SU-DHL-6 (cell line): ENCODE measurements at regions not wholly inside any gene's neighbourhood (a gene's known extent, or its start where the extent isn't known, plus 50 kb on each side); places are given as distances from the start of the nearest gene placed in this dataset.

Experiments
- H2AFZ ChIP-seq: fragments of 200-600 bp; sonication (generic); 2 replicates; pipeline ENCODE4 v1.6.1; 2014; ENCODE audit warnings: low read depth, mild to moderate bottlenecking, moderate library complexity, mixed read lengths, antibody characterized with exemption, low read length; ENCODE audit not compliant: severe bottlenecking
- H3F3A ChIP-seq: fragments of 200-600 bp; shearing (Covaris generic); 2 replicates; pipeline ENCODE4 v1.6.0; 2016; ENCODE audit warnings: antibody characterized with exemption, mild to moderate bottlenecking; ENCODE audit not compliant: insufficient read depth
- H3K27ac ChIP-seq: fragments of 200-600 bp; sonication (generic); 2 replicates; pipeline ENCODE4 v1.5.1; 2016; ENCODE audit warnings: low read depth, mild to moderate bottlenecking, low read length, moderate library complexity, mixed read lengths
- H3K27me3 ChIP-seq: fragments of 200-600 bp; sonication (generic), shearing (Covaris generic); 2 replicates; pipeline ENCODE4 v1.6.0; 2014; ENCODE audit warnings: mild to moderate bottlenecking, low read length
- H3K36me3 ChIP-seq: fragments of 200-600 bp; sonication (generic); 2 replicates; pipeline ENCODE4 v1.6.1; 2014; ENCODE audit warnings: mild to moderate bottlenecking, low read length, mixed read lengths
- H3K4me2 ChIP-seq: fragments of 300-600, 200-600 bp; shearing (Covaris generic), sonication (generic); 2 replicates; pipeline ENCODE4 v1.6.0; 2014; ENCODE audit warnings: low read length, low read depth, mild to moderate bottlenecking; ENCODE audit not compliant: poor library complexity, severe bottlenecking
- H3K4me3 ChIP-seq: fragments of 200-600 bp; sonication (generic); 2 replicates; pipeline ENCODE4 v1.5.1; 2014; ENCODE audit warnings: antibody characterized with exemption, low read length, mild to moderate bottlenecking, mixed read lengths; ENCODE audit not compliant: insufficient read depth, poor library complexity, severe bottlenecking
- H3K79me2 ChIP-seq: fragments of 200-600 bp; sonication (generic); 2 replicates; pipeline ENCODE4 v1.6.1; 2014; ENCODE audit warnings: mild to moderate bottlenecking, low read length, moderate library complexity; ENCODE audit not compliant: insufficient read depth
- H3K9ac ChIP-seq: fragments of 200-600 bp; sonication (generic); 2 replicates; pipeline ENCODE4 v1.7.0; 2014; ENCODE audit warnings: mild to moderate bottlenecking, low read length
- H3K9me2 ChIP-seq: fragments of 200-600 bp; sonication (generic); replicated peaks from 2 replicates; pipeline ENCODE4 v1.6.1; 2014; ENCODE audit warnings: low read length; ENCODE audit not compliant: insufficient read depth
- H3K9me3 ChIP-seq: fragments of 200-600 bp; sonication (generic); 2 replicates; pipeline ENCODE4 v1.6.1; 2014; ENCODE audit warnings: low read length, mixed read lengths; ENCODE audit not compliant: insufficient read depth
- H4K20me1 ChIP-seq: fragments of 200-600 bp; sonication (generic); 2 replicates; pipeline ENCODE4 v1.6.1; 2014; ENCODE audit warnings: low read depth, mild to moderate bottlenecking, antibody characterized with exemption, low read length, moderate library complexity, mixed read lengths
- CTCF ChIP-seq: fragments of 200-600 bp; sonication (generic); IDR thresholded peaks from one replicate; pipeline ENCODE4 v1.5.1; 2017; ENCODE audit warnings: antibody characterized with exemption, mild to moderate bottlenecking, low read length, moderate library complexity; ENCODE audit not compliant: insufficient read depth, poor library complexity, severe bottlenecking
- EZH2phosphoT487 ChIP-seq: fragments of 200-600 bp; sonication (generic), shearing (Covaris generic); conservative IDR thresholded peaks from 2 replicates; pipeline ENCODE4 v1.6.1; 2018; ENCODE audit warnings: mild to moderate bottlenecking, antibody characterized with exemption, low read length, moderate library complexity, mixed read lengths

GRCh38 chr6:9914951-9915350, 499.9 kb downstream of the TFAP2A start:
- Histone ChIP-seq H3K4me3 (no peak overlapping the region), H3K4me2 (no peak overlapping the region), H3K9ac (no peak overlapping the region), H3K27ac (no peak overlapping the region), H3K9me2 (no peaks in the 10 kb centered on the region), H3K27me3 (no peaks in the 10 kb centered on the region), H3K36me3 (no peaks in the 10 kb centered on the region), H4K20me1 (no peaks in the 10 kb centered on the region), H3K9me3 (no peaks in the 10 kb centered on the region), H2AFZ (no peak overlapping the region), H3F3A (no peaks in the 10 kb centered on the region), H3K79me2 (no peaks in the 10 kb centered on the region)
- TF ChIP-seq EZH2phosphoT487 (no peak), CTCF (no peak)

- Histone ChIP-seq H2AFZ (no peak overlapping the region), H3K9ac (no peak overlapping the region), H3K9me3 (no peaks in the 10 kb centered on the region)
Observed at GRCh38 chr6:9901376-9901775, 513.5 kb downstream of the TFAP2A start.

GRCh38 chr6:9896806-9897205, 518.1 kb downstream of the TFAP2A start:
- Histone ChIP-seq H4K20me1 (no peaks in the 10 kb centered on the region), H3K36me3 (no peaks in the 10 kb centered on the region), H3K27ac (no peak overlapping the region), H3K27me3 (no peaks in the 10 kb centered on the region), H3K9ac (no peak overlapping the region), H3K79me2 (no peaks in the 10 kb centered on the region), H3K9me3 (no peaks in the 10 kb centered on the region), H2AFZ (no peak overlapping the region), H3K4me3 (no peak overlapping the region), H3F3A (no peaks in the 10 kb centered on the region), H3K9me2 (no peaks in the 10 kb centered on the region), H3K4me2 (no peak overlapping the region)
- TF ChIP-seq EZH2phosphoT487: no peak
- no peak for TF ChIP-seq CTCF

More at GRCh38 chr6:9901376-9901775, 513.5 kb downstream of the TFAP2A start:
- Histone ChIP-seq H3F3A (no peaks in the 10 kb centered on the region), H3K79me2 (no peaks in the 10 kb centered on the region), H3K27ac (no peak overlapping the region), H4K20me1 (no peaks in the 10 kb centered on the region), H3K4me3 (no peak overlapping the region), H3K4me2 (no peak overlapping the region), H3K27me3 (no peaks in the 10 kb centered on the region), H3K36me3 (no peaks in the 10 kb centered on the region), H3K9me2 (no peaks in the 10 kb centered on the region)
- no peak for TF ChIP-seq EZH2phosphoT487
- TF ChIP-seq CTCF: no peak

GRCh38 chr6:9890893-9891292, 524.0 kb downstream of the TFAP2A start:
- Histone ChIP-seq H3K27me3 (no peaks in the 10 kb centered on the region), H3K9me3 (no peaks in the 10 kb centered on the region), H3K9me2 (no peaks in the 10 kb centered on the region), H3K79me2 (no peaks in the 10 kb centered on the region), H4K20me1 (no peaks in the 10 kb centered on the region), H2AFZ (no peak overlapping the region), H3K4me3 (no peak overlapping the region), H3K27ac (no peak overlapping the region), H3F3A (no peaks in the 10 kb centered on the region), H3K4me2 (no peak overlapping the region), H3K9ac (no peak overlapping the region), H3K36me3 (no peaks in the 10 kb centered on the region)
- TF ChIP-seq CTCF (no peak), EZH2phosphoT487 (no peak)
